Hepatocyte (in vitro differentiated cells): ENCODE measurements at regions not wholly inside any gene's neighbourhood (a gene's known extent, or its start where the extent isn't known, plus 50 kb on each side); places are given as distances from the start of the nearest gene placed in this dataset.
A peak's percentile ranks its signal among the peaks of the same experiment; 100 is the strongest.

Source experiments
- DNase-seq: peaks from one replicate; pipeline ENCODE4 v3.0.0-alpha.2; 2016; ENCODE audit warnings: low spot score
- H2AFZ ChIP-seq: fragments of 200-600 bp; sonication (generic); 2 replicates; pipeline ENCODE4 v1.6.0; 2016; ENCODE audit warnings: antibody characterized with exemption, mild to moderate bottlenecking
- H3K27ac ChIP-seq: fragments of 200-600 bp; sonication (generic); 2 replicates; pipeline ENCODE4 v1.5.1; 2016; ENCODE audit warnings: mild to moderate bottlenecking
- H3K27me3 ChIP-seq: fragments of 200-600 bp; sonication (generic); 2 replicates; pipeline ENCODE4 v1.6.1; 2016
- H3K36me3 ChIP-seq: fragments of 200-600 bp; sonication (generic); replicated peaks from 2 replicates; pipeline ENCODE4 v1.5.1; 2016; ENCODE audit warnings: low read depth; ENCODE audit not compliant: insufficient read depth
- H3K4me1 ChIP-seq: fragments of 200-600 bp; sonication (generic); 2 replicates; pipeline ENCODE4 v1.5.1; 2016; ENCODE audit warnings: mild to moderate bottlenecking, moderate library complexity; ENCODE audit not compliant: insufficient read depth
- H3K4me2 ChIP-seq: fragments of 200-600 bp; sonication (generic); 2 replicates; pipeline ENCODE4 v1.6.0; 2016
- H3K4me3 ChIP-seq: fragments of 200-600 bp; sonication (generic); 2 replicates; pipeline ENCODE4 v1.5.1; 2016; ENCODE audit warnings: mild to moderate bottlenecking
- H3K79me2 ChIP-seq: fragments of 200-600 bp; sonication (generic); 2 replicates; pipeline ENCODE4 v1.6.0; 2017; ENCODE audit warnings: mild to moderate bottlenecking
- H3K9me2 ChIP-seq: fragments of 200-600 bp; sonication (generic); replicated peaks from 2 replicates; pipeline ENCODE4 v1.6.0; 2017; ENCODE audit warnings: mild to moderate bottlenecking; ENCODE audit not compliant: insufficient read depth
- H3K9me3 ChIP-seq: fragments of 200-600 bp; sonication (generic); 2 replicates; pipeline ENCODE4 v1.5.1; 2016; ENCODE audit warnings: low read depth, mild to moderate bottlenecking
- H4K20me1 ChIP-seq: fragments of 200-600 bp; sonication (generic); 2 replicates; pipeline ENCODE4 v1.6.0; 2016; ENCODE audit warnings: mild to moderate bottlenecking; ENCODE audit not compliant: insufficient read depth, poor library complexity, severe bottlenecking
- CTCF ChIP-seq: fragments of 200-600 bp; sonication (generic); IDR thresholded peaks from 2 replicates; pipeline ENCODE4 v1.5.1; 2016; ENCODE audit warnings: antibody characterized with exemption, mild to moderate bottlenecking; ENCODE audit not compliant: poor library complexity
- EZH2 ChIP-seq: fragments of 200-600 bp; sonication (generic); IDR thresholded peaks from 2 replicates; pipeline ENCODE4 v1.6.1; 2016; ENCODE audit warnings: antibody characterized with exemption, mild to moderate bottlenecking, borderline replicate concordance
- EZH2phosphoT487 ChIP-seq: fragments of 200-600 bp; sonication (generic); IDR thresholded peaks from one replicate; pipeline ENCODE4 v1.6.1; 2018; ENCODE audit warnings: antibody characterized with exemption, mild to moderate bottlenecking, low read depth, moderate library complexity; ENCODE audit not compliant: unreplicated experiment, severe bottlenecking
- WGBS: methylation state at CpG from one replicate; pipeline ENCODE4 v1.1.6; 2016; ENCODE audit warnings: low lambda C conversion rate; ENCODE audit errors: missing lambda C conversion rate; 5-methylcytosine and 5-hydroxymethylcytosine counted together

GRCh38 chr6:97850458-97851212, 567.6 kb upstream of the MMS22L start:
- Histone ChIP-seq H4K20me1 (no peaks in the 10 kb centered on the region), H3K79me2 (no peaks in the 10 kb centered on the region), H3K4me3 (no peak overlapping the region), H3K27me3 (no peaks in the 10 kb centered on the region), H3K36me3 (no peaks in the 10 kb centered on the region), H3K4me2 (no peak overlapping the region), H3K9me3 (no peaks in the 10 kb centered on the region), H3K27ac (no peak overlapping the region), H3K4me1 (no peaks in the 10 kb centered on the region), H3K9me2 (no peaks in the 10 kb centered on the region), H2AFZ (peak overlapping the region; percentile 22)
- 39% methylated on average over 5 of the region's 5 CpGs for WGBS
- TF ChIP-seq CTCF (no peak), EZH2 (no peak), EZH2phosphoT487 (no peak)
- DNase-seq: peak; percentile 4

GRCh38 chr6:97863697-97864096, 580.7 kb upstream of the MMS22L start:
- Histone ChIP-seq H3K79me2 (no peaks in the 10 kb centered on the region), H3K9me2 (no peaks in the 10 kb centered on the region), H3K27ac (no peak overlapping the region), H3K4me1 (no peaks in the 10 kb centered on the region), H2AFZ (no peak overlapping the region), H3K27me3 (no peaks in the 10 kb centered on the region), H3K4me3 (no peak overlapping the region), H3K4me2 (no peak overlapping the region), H4K20me1 (no peaks in the 10 kb centered on the region), H3K9me3 (no peaks in the 10 kb centered on the region), H3K36me3 (no peaks in the 10 kb centered on the region)
- no peak for DNase-seq
- TF ChIP-seq EZH2 (no peak), EZH2phosphoT487 (no peak), CTCF (no peak)

- WGBS: 79% methylated on average over 4 of the region's 4 CpGs
- Histone ChIP-seq H3K27me3 (no peaks in the 10 kb centered on the region), H3K4me2 (no peak overlapping the region), H3K79me2 (no peaks in the 10 kb centered on the region), H3K4me3 (no peak overlapping the region), H3K4me1 (no peaks in the 10 kb centered on the region), H2AFZ (no peak overlapping the region), H3K9me2 (no peaks in the 10 kb centered on the region), H3K36me3 (no peaks in the 10 kb centered on the region), H3K27ac (no peak overlapping the region), H4K20me1 (no peaks in the 10 kb centered on the region), H3K9me3 (no peaks in the 10 kb centered on the region)
- DNase-seq: no peak
- TF ChIP-seq EZH2phosphoT487: no peak
- TF ChIP-seq EZH2: no peak
- no peak for TF ChIP-seq CTCF
Observed at GRCh38 chr6:97864366-97864765, 581.4 kb upstream of the MMS22L start.
